HUES64 (cell line): ENCODE measurements at regions not wholly inside any gene's neighbourhood (a gene's known extent, or its start where the extent isn't known, plus 50 kb on each side); places are given as distances from the start of the nearest gene placed in this dataset.
"Not testable (repeated sequence)": the region's sequence is repeated elsewhere in the genome, so short reads cannot be mapped to it uniquely, and the experiment has no call there.

Experiments
- H3K27ac ChIP-seq: 2 replicates; pipeline ENCODE4 v1.7.0; 2013; ENCODE audit warnings: low read depth, low read length, inconsistent platforms
- H3K27me3 ChIP-seq: 2 replicates; pipeline ENCODE4 v1.6.1; 2013; ENCODE audit warnings: mild to moderate bottlenecking, low read length; ENCODE audit not compliant: insufficient read depth
- H3K36me3 ChIP-seq: 2 replicates; pipeline ENCODE4 v1.6.1; 2013; ENCODE audit warnings: mild to moderate bottlenecking, low read length; ENCODE audit not compliant: insufficient read depth
- H3K4me1 ChIP-seq: 2 replicates; pipeline ENCODE4 v1.6.1; 2013; ENCODE audit warnings: mild to moderate bottlenecking, low read length, moderate library complexity; ENCODE audit not compliant: insufficient read depth
- H3K4me3 ChIP-seq: 2 replicates; pipeline ENCODE4 v1.5.1; 2013; ENCODE audit warnings: mild to moderate bottlenecking, low read length, moderate library complexity
- H3K9ac ChIP-seq: 2 replicates; pipeline ENCODE4 v1.6.1; 2013; ENCODE audit warnings: mild to moderate bottlenecking, low read depth, low read length
- H3K9me3 ChIP-seq: 2 replicates; pipeline ENCODE4 v1.6.1; 2013; ENCODE audit warnings: low read depth, low read length; ENCODE audit not compliant: insufficient read depth
- WGBS: fragments of 150-250, 120-280 bp; methylation state at CpG from one replicate; pipeline ENCODE4 v1.1.7; 2013; ENCODE audit warnings: missing lambda C conversion rate; 5-methylcytosine and 5-hydroxymethylcytosine counted together

- H3K9ac ChIP-seq, H3K4me1 ChIP-seq, H3K4me3 ChIP-seq, H3K27ac ChIP-seq, H3K9me3 ChIP-seq, H3K27me3 ChIP-seq: not testable (repeated sequence)
- H3K36me3 ChIP-seq: peaks cover 13% of the 10 kb centered on the region
These were observed 128.4 kb upstream of the C1QTNF3 start for GRCh38 chr5:34171398-34171797.

GRCh38 chr5:34179453-34180190 is 136.6 kb upstream of the C1QTNF3 start:
- H3K27ac ChIP-seq, H3K9me3 ChIP-seq, H3K4me3 ChIP-seq, H3K9ac ChIP-seq, H3K27me3 ChIP-seq, H3K4me1 ChIP-seq: not testable (repeated sequence)
- WGBS: 92% methylated on average over 10 of the region's 10 CpGs
- H3K36me3 ChIP-seq: peaks cover 25% of the 10 kb centered on the region

GRCh38 chr5:34180225-34180624 is 137.2 kb upstream of the C1QTNF3 start:
- not testable (repeated sequence) for H3K4me1 ChIP-seq, H3K9me3 ChIP-seq, H3K9ac ChIP-seq, H3K27me3 ChIP-seq, H3K4me3 ChIP-seq, H3K27ac ChIP-seq
- peaks cover 22% of the 10 kb centered on the region for H3K36me3 ChIP-seq
- WGBS: 95% methylated on average over 8 of the region's 10 CpGs

- H3K9ac ChIP-seq, H3K9me3 ChIP-seq, H3K27ac ChIP-seq, H3K4me1 ChIP-seq, H3K27me3 ChIP-seq, H3K4me3 ChIP-seq: not testable (repeated sequence)
- peaks cover 20% of the 10 kb centered on the region for H3K36me3 ChIP-seq
- 96% methylated on average over 9 of the region's 14 CpGs for WGBS
These were observed 138.1 kb upstream of the C1QTNF3 start for GRCh38 chr5:34180940-34181614.

- not testable (repeated sequence) for H3K4me1 ChIP-seq, H3K9ac ChIP-seq, H3K4me3 ChIP-seq, H3K27me3 ChIP-seq, H3K9me3 ChIP-seq, H3K27ac ChIP-seq
- H3K36me3 ChIP-seq: peaks cover 17% of the 10 kb centered on the region
- 91% methylated on average over 5 of the region's 6 CpGs for WGBS
These were observed 142.0 kb upstream of the C1QTNF3 start for GRCh38 chr5:34185005-34185404.

- H3K36me3 ChIP-seq: peaks cover 19% of the 10 kb centered on the region
- not testable (repeated sequence) for H3K27me3 ChIP-seq, H3K9me3 ChIP-seq, H3K27ac ChIP-seq, H3K4me3 ChIP-seq, H3K9ac ChIP-seq, H3K4me1 ChIP-seq
- WGBS: 95% methylated on average over 2 of the region's 2 CpGs
These were observed 142.6 kb upstream of the C1QTNF3 start for GRCh38 chr5:34185572-34185971.

GRCh38 chr5:34186108-34186507 is 143.1 kb upstream of the C1QTNF3 start:
- peaks cover 19% of the 10 kb centered on the region for H3K36me3 ChIP-seq
- H3K9ac ChIP-seq, H3K27me3 ChIP-seq, H3K9me3 ChIP-seq, H3K27ac ChIP-seq, H3K4me1 ChIP-seq, H3K4me3 ChIP-seq: not testable (repeated sequence)
- WGBS: 95% methylated on average over 1 of the region's 2 CpGs

GRCh38 chr5:34186865-34187264 is 143.9 kb upstream of the C1QTNF3 start:
- peaks cover 19% of the 10 kb centered on the region for H3K36me3 ChIP-seq
- not testable (repeated sequence) for H3K27ac ChIP-seq

GRCh38 chr5:34187441-34187840 is 144.4 kb upstream of the C1QTNF3 start:
- not testable (repeated sequence) for H3K4me3 ChIP-seq, H3K27ac ChIP-seq, H3K9me3 ChIP-seq, H3K27me3 ChIP-seq, H3K4me1 ChIP-seq, H3K9ac ChIP-seq
- H3K36me3 ChIP-seq: peaks cover 16% of the 10 kb centered on the region; the same call in 1 of the 2 replicates
- WGBS: 91% methylated on average over 2 of the region's 4 CpGs

More at GRCh38 chr5:34186865-34187264, 143.9 kb upstream of the C1QTNF3 start:
- not testable (repeated sequence) for H3K27me3 ChIP-seq, H3K4me1 ChIP-seq, H3K9ac ChIP-seq, H3K4me3 ChIP-seq, H3K9me3 ChIP-seq
- 97% methylated on average over 2 of the region's 2 CpGs for WGBS

- not testable (repeated sequence) for H3K4me1 ChIP-seq, H3K9ac ChIP-seq, H3K9me3 ChIP-seq, H3K27ac ChIP-seq, H3K27me3 ChIP-seq, H3K4me3 ChIP-seq
- peaks cover 13% of the 10 kb centered on the region; the same call in 1 of the 2 replicates for H3K36me3 ChIP-seq
- WGBS: 91% methylated on average over 8 of the region's 11 CpGs
These were observed 145.2 kb upstream of the C1QTNF3 start for GRCh38 chr5:34188001-34188822.

GRCh38 chr5:34189246-34189645 is 146.2 kb upstream of the C1QTNF3 start:
- not testable (repeated sequence) for H3K27me3 ChIP-seq, H3K4me3 ChIP-seq, H3K27ac ChIP-seq, H3K4me1 ChIP-seq, H3K9me3 ChIP-seq, H3K9ac ChIP-seq
- peaks cover 14% of the 10 kb centered on the region; the same call in 1 of the 2 replicates for H3K36me3 ChIP-seq
- 95% methylated on average over 18 of the region's 21 CpGs for WGBS
